ENCODE measurements at regions not wholly inside any gene's neighbourhood (a gene's known extent, or its start where the extent isn't known, plus 50 kb on each side); places are given as distances from the start of the nearest gene placed in this dataset.

- WGBS, 2 donors, result 70 to 77% methylated on average over 8 of the region's 8 CpGs
- H3K9me3 ChIP-seq, result no peaks in the 10 kb centered on the region
- intact Hi-C loops (cut with DNase I), result no loop called here
Measured at GRCh38 chr6:140245296-140246040, 871.0 kb upstream of the CITED2 start.

DNA sequence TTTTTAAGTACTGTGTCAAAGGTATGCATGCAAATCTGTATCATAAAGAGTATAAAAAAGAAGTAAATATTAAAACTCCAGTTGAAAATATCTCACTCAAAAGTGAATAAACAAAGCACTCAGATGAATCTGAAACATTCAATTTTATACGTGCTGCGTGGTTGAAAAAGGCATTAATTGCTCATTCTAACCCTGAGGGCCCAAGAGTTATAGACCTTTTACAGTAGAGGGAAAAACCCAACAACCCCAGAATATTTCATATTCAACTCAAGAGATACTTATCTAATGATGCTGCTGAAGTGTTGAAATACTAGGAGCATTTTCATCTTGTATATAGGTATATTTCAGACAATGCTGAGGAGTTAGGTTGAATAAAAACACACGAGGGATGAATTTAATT is 862.8 kb upstream of the CITED2 start:
- Histone ChIP-seq H3K27me3 (no peaks in the 10 kb centered on the region), H3K36me3 (no peaks in the 10 kb centered on the region), H3K4me3 (no peak overlapping the region), H3K9me3 (no peaks in the 10 kb centered on the region), H3K27ac (no peak overlapping the region), H3K4me1 (no peaks in the 10 kb centered on the region)
- intact Hi-C loops (cut with DNase I), result no loop called here
- TF ChIP-seq POLR2A (IDR thresholded peaks at IDR 0.05) (no peak), CTCF (IDR thresholded peaks at IDR 0.05) (no peak)
- WGBS, 2 donors, result 39 to 53% methylated on average over 3 of the region's 3 CpGs
- DNase-seq, result no peak

More at GRCh38 chr6:140245296-140246040, 871.0 kb upstream of the CITED2 start:
- Histone ChIP-seq H3K27me3 (no peaks in the 10 kb centered on the region), H3K36me3 (no peaks in the 10 kb centered on the region), H3K4me1 (no peaks in the 10 kb centered on the region), H3K4me3 (no peak overlapping the region), H3K27ac (no peak overlapping the region)
- no peak for TF ChIP-seq POLR2A (IDR thresholded peaks at IDR 0.05)
- no peak for TF ChIP-seq CTCF (IDR thresholded peaks at IDR 0.05)
- DNase-seq, result no peak

- Histone ChIP-seq H3K27ac (no peak overlapping the region), H3K9me3 (no peaks in the 10 kb centered on the region), H3K36me3 (no peaks in the 10 kb centered on the region), H3K27me3 (no peaks in the 10 kb centered on the region), H3K4me3 (no peak overlapping the region), H3K4me1 (no peaks in the 10 kb centered on the region)
- 61 to 66% methylated on average over 3 of the region's 3 CpGs for WGBS, 2 donors
- intact Hi-C loops (cut with DNase I), result no loop called here
- no peak for DNase-seq
- TF ChIP-seq POLR2A (IDR thresholded peaks at IDR 0.05), result no peak
- TF ChIP-seq CTCF (IDR thresholded peaks at IDR 0.05), result no peak
Measured at GRCh38 chr6:140236732-140237131, 862.3 kb upstream of the CITED2 start.

GRCh38 chr6:140230282-140230681 is 855.8 kb upstream of the CITED2 start:
- 67% methylated on average over 1 of the region's 2 CpGs; no CpG with 5 or more reads in 1 of the 2 donors for WGBS, 2 donors
- no peak for TF ChIP-seq CTCF (IDR thresholded peaks at IDR 0.05)
- TF ChIP-seq POLR2A (IDR thresholded peaks at IDR 0.05), result no peak
- intact Hi-C loops (cut with DNase I), result no loop called here
- Histone ChIP-seq H3K9me3 (no peaks in the 10 kb centered on the region), H3K4me3 (no peak overlapping the region), H3K4me1 (no peaks in the 10 kb centered on the region), H3K27ac (no peak overlapping the region), H3K27me3 (no peaks in the 10 kb centered on the region), H3K36me3 (no peaks in the 10 kb centered on the region)
- no peak for DNase-seq

- Histone ChIP-seq H3K4me3 (no peak overlapping the region), H3K9me3 (no peaks in the 10 kb centered on the region), H3K4me1 (no peaks in the 10 kb centered on the region), H3K27me3 (no peaks in the 10 kb centered on the region), H3K27ac (no peak overlapping the region), H3K36me3 (no peaks in the 10 kb centered on the region)
- 84 to 88% methylated on average over 1 of the region's 1 CpG for WGBS, 2 donors
- intact Hi-C loops (cut with DNase I), result no loop called here
- TF ChIP-seq POLR2A (IDR thresholded peaks at IDR 0.05) (no peak), CTCF (IDR thresholded peaks at IDR 0.05) (no peak)
- DNase-seq, result no peak
Measured at GRCh38 chr6:140228491-140228890, 854.0 kb upstream of the CITED2 start.
